WI38 (cell line): ENCODE measurements at regions not wholly inside any gene's neighbourhood (a gene's known extent, or its start where the extent isn't known, plus 50 kb on each side); places are given as distances from the start of the nearest gene placed in this dataset.

Experiments
- H3K4me3 ChIP-seq: 2 replicates; pipeline ENCODE4 v1.5.1; 2011; ENCODE audit warnings: low read depth, mild to moderate bottlenecking, control low read depth, low read length
- CTCF ChIP-seq: IDR thresholded peaks from 2 replicates; pipeline ENCODE4 v1.5.1; 2012; ENCODE audit warnings: low read depth, mild to moderate bottlenecking, control low read depth, low read length

- H3K4me3 ChIP-seq = no peak overlapping the region
- no peak for TF ChIP-seq CTCF
Observed at GRCh38 chr17:79506150-79506870, 104.5 kb downstream of the RBFOX3 start.

DNA sequence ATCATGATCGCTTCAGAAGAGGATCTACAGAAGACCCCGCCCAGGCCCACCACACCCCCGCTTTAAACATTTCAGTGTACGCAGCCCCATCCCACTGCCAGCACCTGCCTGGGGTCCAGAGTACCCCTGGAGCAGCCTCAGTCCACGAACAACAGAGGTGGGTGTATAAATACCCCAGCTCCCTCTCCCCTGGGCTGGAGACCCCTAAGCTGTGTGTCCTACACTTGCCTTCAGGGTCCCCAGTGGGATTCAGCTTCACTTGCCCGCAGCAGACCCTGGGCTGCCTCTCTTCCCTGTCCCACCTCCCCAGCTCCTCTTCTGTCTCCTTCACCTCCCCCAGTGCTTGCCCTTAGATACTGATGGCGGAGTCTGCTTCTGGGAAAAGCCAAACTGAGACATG, 105.7 kb downstream of the RBFOX3 start:
- TF ChIP-seq CTCF = no peak
- no peak overlapping the region for H3K4me3 ChIP-seq

GRCh38 chr17:79504181-79504605, 106.7 kb downstream of the RBFOX3 start:
- H3K4me3 ChIP-seq = no peak overlapping the region
- no peak for TF ChIP-seq CTCF

GRCh38 chr17:79503126-79503839, 107.6 kb downstream of the RBFOX3 start:
- TF ChIP-seq CTCF = no peak
- H3K4me3 ChIP-seq = no peak overlapping the region

DNA sequence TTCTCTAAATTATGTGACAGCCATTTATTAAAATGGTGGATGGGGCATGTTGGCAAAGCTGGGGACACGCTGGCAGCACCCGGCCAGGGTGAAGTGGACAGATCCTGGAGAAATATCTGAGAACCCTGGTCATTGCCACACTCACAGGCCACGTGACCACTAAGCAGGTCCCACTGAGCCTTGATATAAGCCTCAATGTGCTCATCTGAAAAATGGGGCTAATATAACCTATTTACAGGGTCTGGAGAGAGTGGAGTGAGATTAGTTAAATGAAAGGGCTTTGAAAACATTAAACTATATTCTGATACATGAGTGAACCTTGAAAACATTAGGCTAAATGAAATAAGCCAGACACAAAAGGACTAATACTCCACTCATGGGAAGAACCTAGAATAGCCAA, 108.9 kb downstream of the RBFOX3 start:
- TF ChIP-seq CTCF = no peak
- no peak overlapping the region for H3K4me3 ChIP-seq

DNA sequence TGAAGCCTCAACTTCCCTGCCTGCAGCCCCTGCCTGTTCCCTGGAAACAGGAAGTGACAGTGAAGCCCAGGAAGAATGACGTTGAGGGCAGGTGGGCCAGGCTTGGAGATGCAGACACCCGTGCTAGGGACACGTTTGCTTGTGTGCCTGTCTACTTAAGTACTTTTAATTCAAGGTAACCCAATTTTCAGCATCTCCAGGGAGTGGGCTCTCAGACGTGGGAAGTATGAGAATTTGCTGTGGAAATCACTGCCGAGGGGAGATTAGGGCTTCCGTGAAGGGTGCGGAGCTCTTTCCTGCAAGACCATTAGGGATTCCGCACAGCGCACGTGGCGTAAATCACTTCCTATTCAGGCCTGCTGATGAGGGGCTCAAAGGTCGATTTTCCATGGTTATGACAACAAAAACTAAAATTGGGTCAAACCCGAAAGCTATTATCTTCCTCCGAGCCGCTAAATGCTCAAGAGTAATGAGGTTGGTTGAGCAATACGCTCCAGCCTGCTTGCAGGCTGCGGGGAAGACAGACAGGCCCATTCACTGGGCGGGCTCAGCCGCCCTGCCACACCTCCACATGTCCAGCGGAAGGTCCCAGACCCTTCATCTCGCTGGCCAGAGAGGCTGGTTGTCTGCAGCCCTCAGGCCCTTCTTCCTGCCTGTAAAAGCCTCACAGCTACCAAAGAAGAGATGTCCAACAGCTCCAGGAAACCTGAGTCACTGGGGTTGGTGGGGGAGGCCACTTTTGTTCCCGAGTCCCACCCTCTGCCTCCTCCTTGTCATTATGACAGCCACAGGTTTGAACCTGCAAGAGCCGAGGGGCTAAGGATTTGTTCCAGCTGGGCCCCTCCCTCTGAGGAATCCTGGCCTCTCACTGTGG, 109.9 kb downstream of the RBFOX3 start:
- no peak overlapping the region for H3K4me3 ChIP-seq
- TF ChIP-seq CTCF = no peak
